ENCODE measurements at regions not wholly inside any gene's neighbourhood (a gene's known extent, or its start where the extent isn't known, plus 50 kb on each side); places are given as distances from the start of the nearest gene placed in this dataset.

GRCh38 chr7:114151777-114152176 lies 233.0 kb upstream of the PPP1R3A start:
- Histone ChIP-seq H2AFZ (ENCODE audit: control insufficient read depth, low read length) (no peak overlapping the region), H4K20me1 (ENCODE audit: control insufficient read depth, extremely low read depth, insufficient read depth, low read length) (no peaks in the 10 kb centered on the region), H3K9me1 (ENCODE audit: control insufficient read depth, extremely low read depth, insufficient read depth, low read length) (no peaks in the 10 kb centered on the region), H3K36me3 (ENCODE audit: control insufficient read depth in 2 of 2, extremely low read depth in 1 of 2, insufficient read depth in 2 of 2, low read length in 2 of 2) (no peaks in the 10 kb centered on the region), H3K9me3 (ENCODE audit: control insufficient read depth, low read depth, low read length) (no peaks in the 10 kb centered on the region), H3K9ac (ENCODE audit: control insufficient read depth, extremely low read depth, insufficient read depth, low read length) (no peak overlapping the region), H3K4me3 (ENCODE audit: control insufficient read depth in 2 of 3, extremely low read depth in 1 of 3, insufficient read depth in 2 of 3, low read depth in 1 of 3, low read length in 3 of 3) (peak overlapping the region in 1 of 3 experiments; percentile 13), H3K4me1 (ENCODE audit: control insufficient read depth, extremely low read depth, insufficient read depth, low read length) (no peaks in the 10 kb centered on the region), H3K27ac (ENCODE audit: control insufficient read depth, insufficient read depth, low read length) (no peak overlapping the region), H3K4me2 (ENCODE audit: control insufficient read depth, extremely low read depth, insufficient read depth, low read depth, low read length) (peak overlapping the region; percentile 48), H3K27me3 (ENCODE audit: control insufficient read depth, extremely low read depth, insufficient read depth, low read length) (no peaks in the 10 kb centered on the region), H3K79me2 (ENCODE audit: control insufficient read depth, insufficient read depth, low read length) (no peaks in the 10 kb centered on the region)
- FAIRE-seq (no peak), DNase-seq (ENCODE audit: low read depth, low spot score) (no peak)
- TF ChIP-seq EZH2 (IDR thresholded peaks at IDR 0.05; ENCODE audit: low read length): no peak
- TF ChIP-seq, protein P1, sequence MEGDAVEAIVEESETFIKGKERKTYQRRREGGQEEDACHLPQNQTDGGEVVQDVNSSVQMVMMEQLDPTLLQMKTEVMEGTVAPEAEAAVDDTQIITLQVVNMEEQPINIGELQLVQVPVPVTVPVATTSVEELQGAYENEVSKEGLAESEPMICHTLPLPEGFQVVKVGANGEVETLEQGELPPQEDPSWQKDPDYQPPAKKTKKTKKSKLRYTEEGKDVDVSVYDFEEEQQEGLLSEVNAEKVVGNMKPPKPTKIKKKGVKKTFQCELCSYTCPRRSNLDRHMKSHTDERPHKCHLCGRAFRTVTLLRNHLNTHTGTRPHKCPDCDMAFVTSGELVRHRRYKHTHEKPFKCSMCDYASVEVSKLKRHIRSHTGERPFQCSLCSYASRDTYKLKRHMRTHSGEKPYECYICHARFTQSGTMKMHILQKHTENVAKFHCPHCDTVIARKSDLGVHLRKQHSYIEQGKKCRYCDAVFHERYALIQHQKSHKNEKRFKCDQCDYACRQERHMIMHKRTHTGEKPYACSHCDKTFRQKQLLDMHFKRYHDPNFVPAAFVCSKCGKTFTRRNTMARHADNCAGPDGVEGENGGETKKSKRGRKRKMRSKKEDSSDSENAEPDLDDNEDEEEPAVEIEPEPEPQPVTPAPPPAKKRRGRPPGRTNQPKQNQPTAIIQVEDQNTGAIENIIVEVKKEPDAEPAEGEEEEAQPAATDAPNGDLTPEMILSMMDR (optimal IDR thresholded peaks at IDR 0.05 in 1 of 3, IDR thresholded peaks at IDR 0.05 in 1 of 3, conservative IDR thresholded peaks at IDR 0.05 in 1 of 3; ENCODE audit: extremely low read depth in 1 of 3, insufficient read depth in 2 of 3, low read length in 3 of 3): no peak
- dilution Hi-C loops (cut with MboI; ENCODE audit: extremely low pct_ligation_motif_present, low sequenced_read_pairs): no loop called here

DNA sequence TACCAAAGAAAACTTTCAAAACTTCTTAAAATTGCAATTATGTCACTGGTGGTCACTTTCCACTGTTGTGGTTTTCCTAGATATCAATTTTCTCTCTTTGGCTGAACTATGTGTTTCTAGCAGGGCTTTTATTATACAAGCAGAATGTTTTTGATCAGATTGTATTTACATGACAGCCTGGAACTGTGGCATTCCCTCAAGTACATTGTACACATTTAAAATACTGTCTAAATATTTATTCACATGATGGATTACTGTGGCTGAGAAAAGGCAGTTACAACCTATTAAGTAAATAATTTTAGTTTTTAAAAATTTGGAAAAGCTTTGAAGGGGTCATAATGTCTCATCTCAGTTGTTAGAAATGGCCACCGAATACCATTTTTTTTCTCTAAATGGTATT lies 231.9 kb upstream of the PPP1R3A start:
- Histone ChIP-seq H2AFZ (ENCODE audit: control insufficient read depth, low read length) (no peak overlapping the region), H3K9ac (ENCODE audit: control insufficient read depth, extremely low read depth, insufficient read depth, low read length) (no peak overlapping the region), H3K36me3 (ENCODE audit: control insufficient read depth in 2 of 2, extremely low read depth in 1 of 2, insufficient read depth in 2 of 2, low read length in 2 of 2) (no peaks in the 10 kb centered on the region), H3K9me3 (ENCODE audit: control insufficient read depth, low read depth, low read length) (no peaks in the 10 kb centered on the region), H3K4me2 (ENCODE audit: control insufficient read depth, extremely low read depth, insufficient read depth, low read depth, low read length) (no peak overlapping the region), H3K9me1 (ENCODE audit: control insufficient read depth, extremely low read depth, insufficient read depth, low read length) (no peaks in the 10 kb centered on the region), H3K79me2 (ENCODE audit: control insufficient read depth, insufficient read depth, low read length) (no peaks in the 10 kb centered on the region), H3K27me3 (ENCODE audit: control insufficient read depth, extremely low read depth, insufficient read depth, low read length) (no peaks in the 10 kb centered on the region), H3K4me1 (ENCODE audit: control insufficient read depth, extremely low read depth, insufficient read depth, low read length) (no peaks in the 10 kb centered on the region), H4K20me1 (ENCODE audit: control insufficient read depth, extremely low read depth, insufficient read depth, low read length) (no peaks in the 10 kb centered on the region), H3K27ac (ENCODE audit: control insufficient read depth, insufficient read depth, low read length) (no peak overlapping the region), H3K4me3 (ENCODE audit: control insufficient read depth in 2 of 3, extremely low read depth in 1 of 3, insufficient read depth in 2 of 3, low read depth in 1 of 3, low read length in 3 of 3) (no peak overlapping the region)
- dilution Hi-C loops (cut with MboI; ENCODE audit: extremely low pct_ligation_motif_present, low sequenced_read_pairs): no loop called here
- DNase-seq (ENCODE audit: low read depth, low spot score) (no peak), FAIRE-seq (no peak)
- no peak for TF ChIP-seq EZH2 (IDR thresholded peaks at IDR 0.05; ENCODE audit: low read length)
- TF ChIP-seq, protein P1 (optimal IDR thresholded peaks at IDR 0.05 in 1 of 3, IDR thresholded peaks at IDR 0.05 in 1 of 3, conservative IDR thresholded peaks at IDR 0.05 in 1 of 3; ENCODE audit: extremely low read depth in 1 of 3, insufficient read depth in 2 of 3, low read length in 3 of 3): no peak

All from keratinocyte (primary cell).